ENCODE measurements at regions not wholly inside any gene's neighbourhood (a gene's known extent, or its start where the extent isn't known, plus 50 kb on each side); places are given as distances from the start of the nearest gene placed in this dataset.

DNA sequence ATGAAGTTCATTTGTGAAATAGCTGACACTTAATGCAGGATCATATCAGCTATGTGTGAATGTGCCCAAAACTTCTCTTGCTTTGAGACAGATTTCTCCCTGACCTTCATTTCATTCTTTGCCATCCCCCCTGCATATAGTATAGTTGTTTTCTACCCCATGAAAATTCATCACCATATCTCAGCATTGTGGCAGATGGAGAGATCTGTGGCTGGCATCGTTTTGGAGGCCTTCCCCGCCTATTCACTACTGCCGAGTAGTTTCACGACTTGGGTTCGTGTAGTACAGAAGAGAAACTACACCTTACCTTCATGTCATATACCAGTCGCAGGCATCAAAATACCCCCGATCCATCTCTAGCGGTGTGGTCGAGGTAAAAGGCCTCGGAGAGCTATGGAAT, 66.2 kb upstream of the SELENOK start:
- Histone ChIP-seq H3K4me1 (ENCODE audit: insufficient read depth, low read length) (no peaks in the 10 kb centered on the region), H3K27ac (ENCODE audit: low read depth in 1 of 2, low read length in 2 of 2) (no peak overlapping the region), H3K9me3 (ENCODE audit: control insufficient read depth in 1 of 2, insufficient read depth in 1 of 2, low read length in 2 of 2) (no peaks in the 10 kb centered on the region), H3K27me3 (ENCODE audit: control insufficient read depth in 1 of 2, insufficient read depth in 2 of 2, low read length in 2 of 2) (peaks cover 2 to 10% of the 10 kb centered on the region in 2 experiments), H3K4me3 (ENCODE audit: low read length) (no peak overlapping the region), H3K36me3 (ENCODE audit: insufficient read depth, low read length) (no peaks in the 10 kb centered on the region)
- no peak overlapping the region for H3K4me3 Mint-ChIP-seq
- H3K36me3 Mint-ChIP-seq (ENCODE audit: low read depth) = no peaks in the 10 kb centered on the region
- POLR2A ChIA-PET = no interaction called here
- TF ChIP-seq CTCF (IDR thresholded peaks at IDR 0.05) = no peak
- H3K27me3 Mint-ChIP-seq = peaks cover 34% of the 10 kb centered on the region
- ATAC-seq (ENCODE audit: poor library complexity) (no peak), DNase-seq (no peak)
- H3K27ac Mint-ChIP-seq = no peak overlapping the region
- intact Hi-C loops (cut with DNase I, micrococcal nuclease) = no loop called here
- CTCF ChIA-PET = no interaction called here
- H3K9me3 Mint-ChIP-seq = peaks cover 2% of the 10 kb centered on the region
- H3K4me1 Mint-ChIP-seq (ENCODE audit: low read depth) = no peaks in the 10 kb centered on the region

- Mint-ChIP-seq H3K27ac (no peak overlapping the region), H3K4me1 (ENCODE audit: low read depth) (no peaks in the 10 kb centered on the region), H3K4me3 (no peak overlapping the region), H3K9me3 (no peaks in the 10 kb centered on the region), H3K36me3 (ENCODE audit: low read depth) (no peaks in the 10 kb centered on the region), H3K27me3 (peaks cover 30% of the 10 kb centered on the region)
- TF ChIP-seq CTCF (IDR thresholded peaks at IDR 0.05) = no peak
- no peaks in the 10 kb centered on the region for H3K4me1 ChIP-seq (ENCODE audit: insufficient read depth, low read length)
- intact Hi-C loops (cut with DNase I, micrococcal nuclease) = no loop called here
- POLR2A ChIA-PET = no interaction called here
- CTCF ChIA-PET = interaction anchor here (1.3 kb wide), 1 partner anchor 18 kb away, joined by 3 read pairs; no protein-coding TSS in a partner anchor
- peaks cover 2 to 10% of the 10 kb centered on the region in 2 experiments for H3K27me3 ChIP-seq (ENCODE audit: control insufficient read depth in 1 of 2, insufficient read depth in 2 of 2, low read length in 2 of 2)
- H3K4me3 ChIP-seq (ENCODE audit: low read length) = no peak overlapping the region
- no peaks in the 10 kb centered on the region for H3K9me3 ChIP-seq (ENCODE audit: control insufficient read depth in 1 of 2, insufficient read depth in 1 of 2, low read length in 2 of 2)
- H3K27ac ChIP-seq (ENCODE audit: low read depth in 1 of 2, low read length in 2 of 2) = no peak overlapping the region
- DNase-seq = no peak
- no peaks in the 10 kb centered on the region for H3K36me3 ChIP-seq (ENCODE audit: insufficient read depth, low read length)
- ATAC-seq (ENCODE audit: poor library complexity) = no peak
Observed at GRCh38 chr3:53956586-53956985, 64.9 kb upstream of the SELENOK start.

DNA sequence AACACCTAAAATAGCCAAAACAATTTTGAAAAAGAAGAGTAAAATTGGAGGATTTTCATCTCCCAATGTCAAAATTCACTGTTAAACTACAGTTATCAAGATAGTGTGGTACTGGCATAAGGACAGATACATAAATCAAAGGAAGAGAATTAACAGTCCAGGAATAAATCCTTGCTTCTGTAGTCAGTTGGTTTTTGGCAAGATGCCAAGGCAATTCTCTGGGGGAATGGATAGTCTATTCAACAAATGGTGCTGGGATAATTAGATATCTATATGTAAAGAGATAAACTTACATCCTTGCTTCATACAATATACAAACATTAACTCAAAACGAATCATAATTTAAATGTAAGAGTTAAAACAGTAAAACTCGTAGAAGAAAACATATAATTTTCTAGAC, 57.9 kb upstream of the SELENOK start:
- ATAC-seq (ENCODE audit: poor library complexity) = no peak
- peaks cover 22% of the 10 kb centered on the region for H3K27me3 Mint-ChIP-seq

More for the DNA sequence above, 57.9 kb upstream of the SELENOK start:
- Mint-ChIP-seq H3K4me1 (ENCODE audit: low read depth) (no peaks in the 10 kb centered on the region), H3K4me3 (no peak overlapping the region), H3K9me3 (peaks cover 10% of the 10 kb centered on the region), H3K27ac (no peak overlapping the region), H3K36me3 (ENCODE audit: low read depth) (no peaks in the 10 kb centered on the region)
- no peak overlapping the region for H3K4me3 ChIP-seq (ENCODE audit: low read length)
- no peak for TF ChIP-seq CTCF (IDR thresholded peaks at IDR 0.05)
- intact Hi-C loops (cut with DNase I, micrococcal nuclease) = no loop called here
- H3K9me3 ChIP-seq (ENCODE audit: control insufficient read depth in 1 of 2, insufficient read depth in 1 of 2, low read length in 2 of 2) = peaks cover 11 to 16% of the 10 kb centered on the region in 2 experiments
- no peak overlapping the region for H3K27ac ChIP-seq (ENCODE audit: low read depth in 1 of 2, low read length in 2 of 2)
- no peaks in the 10 kb centered on the region for H3K27me3 ChIP-seq (ENCODE audit: control insufficient read depth in 1 of 2, insufficient read depth in 2 of 2, low read length in 2 of 2)
- ChIA-PET CTCF (no interaction called here), POLR2A (no interaction called here)
- H3K4me1 ChIP-seq (ENCODE audit: insufficient read depth, low read length) = no peaks in the 10 kb centered on the region
- no peak for DNase-seq
- no peaks in the 10 kb centered on the region for H3K36me3 ChIP-seq (ENCODE audit: insufficient read depth, low read length)

Data from CD4-positive, alpha-beta T cell (primary cell).